ENCODE measurements at regions not wholly inside any gene's neighbourhood (a gene's known extent, or its start where the extent isn't known, plus 50 kb on each side); places are given as distances from the start of the nearest gene placed in this dataset.

GRCh38 chrX:42023122-42023521 is 99.8 kb upstream of the CASK start:
- TF ChIP-seq CTCF (IDR thresholded peaks at IDR 0.05 in 2 of 3, conservative IDR thresholded peaks at IDR 0.05 in 1 of 3; ENCODE audit: borderline replicate concordance in 1 of 3, insufficient read depth in 1 of 3, low read depth in 2 of 3, low read length in 2 of 3): no peak
- no peak for TF ChIP-seq JUND (IDR thresholded peaks at IDR 0.05)
- no peak for TF ChIP-seq SIN3A (IDR thresholded peaks at IDR 0.05; ENCODE audit: low read depth)
- TF ChIP-seq SRF (IDR thresholded peaks at IDR 0.05; ENCODE audit: low read depth): no peak
- TF ChIP-seq EZH2 (IDR thresholded peaks at IDR 0.05): no peak
- no peak for TF ChIP-seq POLR2AphosphoS5 (IDR thresholded peaks at IDR 0.05; ENCODE audit: low read depth, low read length)
- no peak for TF ChIP-seq ZFX (IDR thresholded peaks at IDR 0.05)
- no peak for TF ChIP-seq REST (IDR thresholded peaks at IDR 0.05; ENCODE audit: low read depth)

Measured in HCT116 (cell line).